Islet precursor cell (in vitro differentiated cells): ENCODE measurements at regions not wholly inside any gene's neighbourhood (a gene's known extent, or its start where the extent isn't known, plus 50 kb on each side); places are given as distances from the start of the nearest gene placed in this dataset.
"Not testable (repeated sequence)": the region's sequence is repeated elsewhere in the genome, so short reads cannot be mapped to it uniquely, and the experiment has no call there.

Experiments used
- DNase-seq: peaks from one replicate; pipeline ENCODE4 v3.0.0-alpha.2; 2018

GRCh38 chr7:149628361-149629149 lies 130.9 kb upstream of the ZNF746 start:
- not testable (repeated sequence) for DNase-seq

- no peak for DNase-seq
Observed at GRCh38 chr7:149627911-149628310, 130.3 kb upstream of the ZNF746 start.

GRCh38 chr7:149626972-149627371 lies 129.4 kb upstream of the ZNF746 start:
- no peak for DNase-seq

DNA sequence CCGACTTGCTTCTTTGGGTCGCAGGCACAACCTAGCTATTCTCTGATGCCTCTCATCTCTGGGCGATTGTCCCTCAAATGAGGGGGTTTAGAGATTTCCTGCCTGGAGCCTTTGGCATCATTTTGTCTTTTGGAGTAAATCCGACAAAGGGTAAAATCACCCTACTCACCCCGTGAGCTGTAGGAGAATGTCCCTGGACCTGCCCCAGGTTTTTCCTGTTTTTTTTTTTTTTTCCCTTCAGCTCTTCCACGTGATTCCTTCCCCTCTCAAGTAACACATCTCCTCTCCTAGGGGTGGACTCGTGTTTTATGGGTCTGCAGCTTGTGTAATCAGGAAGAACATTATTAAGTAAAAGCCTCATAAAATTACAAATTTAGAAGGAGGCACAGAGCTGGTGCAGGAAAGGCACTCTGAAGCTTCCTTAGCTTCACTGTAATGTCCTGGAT lies 128.4 kb upstream of the ZNF746 start:
- no peak for DNase-seq

GRCh38 chr7:149625340-149625946 lies 127.8 kb upstream of the ZNF746 start:
- DNase-seq = peak; percentile 70

DNA sequence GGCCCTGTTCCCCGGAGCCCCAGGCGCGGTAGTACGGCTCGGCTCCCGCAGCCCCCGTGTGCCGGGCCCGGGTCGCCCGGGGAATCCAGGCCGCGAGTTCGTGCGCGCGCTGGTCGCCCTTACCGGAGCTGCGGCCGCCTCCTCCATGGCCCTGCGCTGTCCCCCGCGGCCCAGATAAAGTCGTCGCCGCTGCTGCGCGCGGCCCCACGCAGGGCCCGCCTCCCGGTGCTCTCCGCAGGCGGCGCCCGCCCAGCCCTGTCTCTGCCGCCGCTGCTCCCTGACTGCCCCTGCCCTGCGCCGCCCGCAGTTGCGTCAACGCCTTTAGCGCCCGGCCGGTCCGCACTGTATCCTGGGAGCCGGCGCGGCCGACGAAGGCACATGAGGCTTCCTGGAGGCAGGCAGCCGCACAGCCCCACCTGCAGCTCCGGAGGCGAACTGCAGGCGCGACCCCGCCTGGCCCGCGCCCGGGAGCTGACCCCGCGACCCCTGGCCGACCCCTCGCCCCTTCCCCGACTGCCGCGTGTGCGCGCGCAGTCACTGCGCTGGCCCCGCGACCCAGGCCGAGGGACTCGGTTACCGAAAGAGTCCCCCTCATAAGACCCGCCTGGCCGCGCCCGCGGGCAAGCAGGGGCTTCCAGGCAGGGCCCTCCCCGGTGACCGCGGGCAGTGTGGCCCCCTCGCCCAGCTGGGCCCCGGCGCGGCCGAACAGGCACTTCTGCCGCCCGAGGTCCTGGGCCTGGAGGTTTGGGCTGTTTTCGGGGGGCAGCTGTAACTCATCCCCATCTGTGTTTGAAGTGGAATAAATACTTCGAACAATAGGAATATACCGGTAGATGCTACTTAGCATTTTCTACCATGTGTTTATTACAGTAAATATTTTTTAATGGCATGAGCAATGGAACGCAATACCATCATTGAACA lies 127.1 kb upstream of the ZNF746 start:
- DNase-seq = peak; percentile 97

- DNase-seq = no peak
Observed at GRCh38 chr7:149624006-149624405, 126.4 kb upstream of the ZNF746 start.

DNA sequence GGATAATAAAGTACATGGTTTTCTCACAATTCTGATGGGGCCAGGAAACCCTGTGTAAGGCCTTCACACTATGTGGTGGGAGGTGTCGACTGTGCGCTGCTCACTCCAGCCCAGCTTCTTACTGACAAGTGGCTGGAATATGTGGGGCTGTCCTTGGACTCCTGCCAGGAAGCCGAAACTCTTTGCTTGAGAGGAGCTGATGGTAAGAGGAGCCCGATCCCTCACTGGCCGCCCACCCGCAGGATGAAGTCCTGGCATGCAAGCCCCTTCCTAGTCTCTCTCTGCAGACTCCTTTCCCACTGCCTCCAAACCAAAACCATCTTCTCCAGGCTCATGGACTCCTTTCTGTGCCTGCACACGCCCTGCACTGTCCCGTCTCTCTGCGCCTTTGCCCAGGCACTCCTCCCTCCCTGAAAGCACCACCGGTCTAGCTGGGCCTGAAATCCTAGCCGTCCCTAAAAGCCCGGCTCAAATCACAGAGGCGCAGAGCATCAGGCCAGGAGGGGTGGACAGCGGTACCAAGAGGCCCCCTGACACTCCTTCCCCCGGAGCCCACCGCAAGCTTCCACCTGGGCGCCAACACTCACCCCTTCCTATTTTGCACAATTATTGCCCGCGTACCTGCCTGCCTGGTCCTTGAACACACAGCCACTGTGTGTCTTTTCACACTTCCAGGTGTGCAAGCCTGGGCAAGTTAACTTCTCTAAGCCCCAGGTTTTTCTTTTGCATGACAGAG lies 125.8 kb upstream of the ZNF746 start:
- DNase-seq = not testable (repeated sequence)

GRCh38 chr7:149622444-149623210 lies 125.0 kb upstream of the ZNF746 start:
- DNase-seq = no peak

DNA sequence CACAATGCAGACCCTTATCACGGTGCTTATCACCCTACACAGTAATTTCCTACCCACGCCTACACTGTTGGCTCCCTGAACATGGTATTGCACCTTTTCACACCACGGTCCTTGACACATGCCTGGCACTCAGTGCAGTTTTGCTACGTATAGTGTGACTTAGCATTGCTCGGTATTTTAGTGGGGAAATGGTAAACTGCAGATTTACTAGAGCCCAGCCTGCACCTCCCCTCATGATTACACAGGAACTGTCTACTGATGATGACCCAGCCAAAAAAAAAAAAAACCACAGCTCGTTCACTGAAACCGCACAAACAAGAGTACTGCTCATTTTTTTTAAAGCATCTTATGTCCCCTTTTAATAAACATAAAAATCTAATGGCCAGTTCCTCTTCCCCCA lies 124.2 kb upstream of the ZNF746 start:
- DNase-seq = no peak

DNA sequence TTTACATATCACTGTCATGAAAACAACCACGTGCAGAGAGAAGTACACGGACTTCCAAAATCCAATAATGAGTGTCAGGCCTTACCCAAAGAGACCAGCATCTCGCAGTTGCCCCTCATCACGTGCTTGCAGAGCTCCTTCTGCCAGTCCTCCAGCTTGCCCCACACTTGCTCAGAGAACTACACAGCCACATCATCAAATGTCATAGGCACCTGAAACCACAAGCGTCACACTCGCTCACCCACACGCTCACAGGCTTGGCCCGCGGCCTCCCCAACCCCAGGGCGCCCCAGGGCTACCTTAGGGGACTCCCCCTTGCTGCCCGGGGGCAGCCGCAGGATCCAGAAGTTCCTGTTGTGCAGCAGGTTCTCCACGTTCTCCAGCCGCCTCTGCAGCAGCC lies 123.4 kb upstream of the ZNF746 start:
- no peak for DNase-seq

- DNase-seq = no peak
Observed at GRCh38 chr7:149616898-149617297, 119.3 kb upstream of the ZNF746 start.

DNA sequence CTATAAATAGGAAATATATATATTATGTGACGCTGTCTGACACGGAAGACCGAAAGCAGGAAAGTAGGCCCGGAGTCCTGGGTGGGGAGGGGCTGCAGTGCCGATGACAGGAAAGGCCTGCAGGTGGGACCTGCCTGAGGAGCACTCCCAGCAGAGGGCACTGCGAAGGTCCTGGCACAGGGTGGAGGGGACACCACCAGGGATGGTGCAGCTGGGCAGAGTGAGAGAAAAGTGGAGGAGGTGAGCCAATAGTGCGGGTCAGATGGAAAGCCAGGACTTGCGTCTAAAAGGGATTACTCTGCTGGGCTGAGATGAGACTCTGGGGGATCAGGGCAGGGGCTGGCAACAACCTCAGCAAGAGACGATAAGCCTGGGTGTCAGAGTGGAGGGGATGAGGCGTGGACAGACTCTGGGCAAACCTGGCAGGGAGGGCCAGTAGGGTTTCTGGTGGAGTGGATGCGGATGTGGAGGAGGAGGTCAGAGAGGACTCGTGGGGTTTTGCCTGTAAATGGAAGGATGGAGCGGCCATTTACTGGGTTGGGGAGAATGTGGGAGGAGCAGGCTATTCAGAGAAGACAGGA lies 118.2 kb upstream of the ZNF746 start:
- DNase-seq = no peak

DNA sequence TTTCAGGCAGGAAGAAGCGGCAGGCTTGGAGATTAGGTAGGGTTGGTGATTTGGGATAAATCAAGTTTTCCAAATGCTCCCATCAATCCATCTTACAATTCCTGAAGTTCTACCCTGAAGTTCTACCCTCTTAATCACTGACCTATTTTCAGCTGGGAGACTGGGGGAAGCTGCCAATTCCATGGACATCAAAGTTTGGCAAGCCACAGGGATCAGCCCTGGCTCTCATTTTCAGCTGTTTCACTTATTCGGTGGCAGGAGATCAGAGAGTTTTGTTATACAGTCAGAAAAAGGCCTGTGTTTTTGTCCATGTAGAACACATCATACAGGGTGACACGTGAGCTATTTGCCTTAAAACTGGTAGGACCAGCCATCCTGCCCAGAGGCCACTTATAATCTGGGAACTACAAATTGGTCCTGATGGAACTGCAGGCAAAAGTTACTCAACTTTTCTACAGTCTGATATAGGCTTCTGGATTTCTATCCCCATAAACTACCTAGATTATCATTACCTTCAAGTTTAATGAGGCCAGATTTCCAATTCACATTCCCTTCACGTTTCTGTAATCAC lies 112.9 kb upstream of the ZNF746 start:
- DNase-seq = no peak

GRCh38 chr7:149608168-149608567 lies 110.6 kb upstream of the ZNF746 start:
- no peak for DNase-seq

GRCh38 chr7:149607683-149608082 lies 110.1 kb upstream of the ZNF746 start:
- DNase-seq = no peak

GRCh38 chr7:149606826-149607225 lies 109.2 kb upstream of the ZNF746 start:
- no peak for DNase-seq

GRCh38 chr7:149605696-149606095 lies 108.1 kb upstream of the ZNF746 start:
- no peak for DNase-seq

GRCh38 chr7:149604521-149604920 lies 106.9 kb upstream of the ZNF746 start:
- no peak for DNase-seq

DNA sequence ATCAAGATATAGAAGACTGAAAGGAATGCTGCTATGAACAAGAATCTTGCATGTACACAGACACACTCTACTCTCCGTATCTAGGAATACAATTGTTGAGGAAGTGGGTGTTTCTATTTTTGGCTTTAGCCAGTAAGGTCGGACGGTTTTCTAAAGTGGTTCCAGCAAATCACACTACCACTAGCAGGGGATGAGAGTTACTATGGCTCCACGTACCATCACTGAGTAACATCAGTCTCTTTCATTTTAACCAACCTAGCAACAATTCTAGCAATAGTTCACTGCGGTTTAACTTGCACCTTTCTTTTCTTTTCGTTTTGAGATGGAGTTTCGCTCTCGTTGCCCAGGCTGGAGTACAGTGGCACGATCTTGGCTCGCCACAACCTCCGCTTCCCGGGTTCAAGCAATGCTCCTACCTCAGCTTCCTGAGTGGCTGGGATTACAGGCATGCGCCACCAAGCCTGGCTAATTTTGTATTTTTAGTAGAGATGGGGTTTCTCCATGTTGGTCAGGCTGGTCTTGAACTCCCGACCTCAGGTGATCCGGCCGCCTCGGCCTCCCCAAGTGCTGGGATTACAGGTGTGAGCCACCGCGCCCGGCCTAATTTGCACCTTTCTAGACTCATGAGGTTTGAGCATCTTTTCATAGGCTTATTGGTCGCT lies 103.2 kb upstream of the ZNF746 start:
- DNase-seq = not testable (repeated sequence)
